HG02938 (cell line): ENCODE measurements at regions not wholly inside any gene's neighbourhood (a gene's known extent, or its start where the extent isn't known, plus 50 kb on each side); places are given as distances from the start of the nearest gene placed in this dataset.

Source experiments
- ATAC-seq: cut with Tn5 transposase; IDR thresholded peaks from one replicate; pipeline ENCODE4 v1.9.1; 2021; ENCODE audit warnings: mild to moderate bottlenecking, moderate library complexity; ENCODE audit not compliant: unreplicated experiment

GRCh38 chr13:106061781-106062180, 473.7 kb downstream of the EFNB2 start:
- no peak for ATAC-seq

DNA sequence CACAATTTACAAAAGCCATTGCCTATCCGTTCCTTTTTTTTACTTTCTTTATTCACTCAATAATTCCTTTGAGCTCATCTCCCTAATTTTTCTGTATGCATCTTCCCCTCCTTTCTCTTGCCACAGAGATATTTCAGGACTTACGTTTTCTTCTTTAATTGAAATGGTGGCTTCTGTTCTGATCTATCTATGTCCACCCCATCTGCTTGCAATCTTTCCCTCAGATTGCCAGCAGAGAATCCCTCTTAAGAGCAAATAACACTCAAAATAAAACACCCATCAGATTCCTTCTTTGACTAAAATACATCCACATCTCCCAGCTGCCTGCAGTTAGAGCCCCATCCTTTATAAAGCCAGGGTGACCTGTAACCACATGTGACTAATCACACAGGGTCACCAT, 478.6 kb downstream of the EFNB2 start:
- ATAC-seq, result no peak

DNA sequence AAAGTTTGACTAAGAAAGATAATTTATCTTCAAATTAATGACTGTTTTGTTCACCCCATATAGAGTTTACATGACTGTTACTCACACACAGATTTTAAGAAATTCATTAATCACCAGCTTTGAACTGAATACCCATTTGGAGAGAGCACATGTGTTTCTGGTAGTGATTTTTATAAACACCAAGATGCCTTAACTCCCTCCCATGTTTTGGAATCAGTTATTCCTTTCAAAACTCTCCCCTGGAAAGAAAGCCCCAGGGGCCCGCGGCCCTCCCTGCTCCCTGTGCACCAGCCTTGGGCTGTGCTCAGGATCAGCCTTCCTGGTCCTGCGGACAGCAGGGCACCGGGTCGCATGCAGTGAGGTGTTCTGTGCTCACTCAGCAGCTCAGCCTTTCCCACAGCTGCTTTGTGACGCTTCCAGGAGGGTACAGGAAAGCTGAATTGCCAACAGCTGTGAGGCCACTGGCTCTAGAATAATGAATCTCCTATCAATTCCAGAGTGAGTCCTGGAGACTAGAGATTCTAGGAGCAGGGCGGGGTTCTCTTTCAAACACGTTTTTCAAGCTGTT, 483.2 kb downstream of the EFNB2 start:
- ATAC-seq, result no peak

GRCh38 chr13:106049171-106049570, 486.3 kb downstream of the EFNB2 start:
- ATAC-seq, result no peak

GRCh38 chr13:106048386-106048785, 487.1 kb downstream of the EFNB2 start:
- ATAC-seq, result no peak

DNA sequence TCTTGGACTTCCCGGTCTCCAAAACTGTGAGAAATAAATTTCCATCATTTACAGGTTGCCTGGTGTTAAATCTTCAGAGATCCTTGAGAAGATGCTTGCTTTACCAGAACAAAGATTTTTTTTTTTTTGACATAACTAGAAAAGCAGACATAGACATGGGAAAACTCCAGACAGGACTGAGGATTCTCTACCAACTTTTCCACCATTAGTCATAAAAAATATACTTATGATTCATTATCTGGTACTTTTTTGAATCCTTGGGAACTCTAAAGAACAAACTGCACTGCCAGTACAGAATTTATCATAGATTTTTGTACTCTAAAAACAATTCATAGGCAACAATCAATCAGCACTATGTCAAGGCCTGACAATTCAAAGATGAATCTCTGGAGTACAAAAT, 487.6 kb downstream of the EFNB2 start:
- ATAC-seq, result no peak

DNA sequence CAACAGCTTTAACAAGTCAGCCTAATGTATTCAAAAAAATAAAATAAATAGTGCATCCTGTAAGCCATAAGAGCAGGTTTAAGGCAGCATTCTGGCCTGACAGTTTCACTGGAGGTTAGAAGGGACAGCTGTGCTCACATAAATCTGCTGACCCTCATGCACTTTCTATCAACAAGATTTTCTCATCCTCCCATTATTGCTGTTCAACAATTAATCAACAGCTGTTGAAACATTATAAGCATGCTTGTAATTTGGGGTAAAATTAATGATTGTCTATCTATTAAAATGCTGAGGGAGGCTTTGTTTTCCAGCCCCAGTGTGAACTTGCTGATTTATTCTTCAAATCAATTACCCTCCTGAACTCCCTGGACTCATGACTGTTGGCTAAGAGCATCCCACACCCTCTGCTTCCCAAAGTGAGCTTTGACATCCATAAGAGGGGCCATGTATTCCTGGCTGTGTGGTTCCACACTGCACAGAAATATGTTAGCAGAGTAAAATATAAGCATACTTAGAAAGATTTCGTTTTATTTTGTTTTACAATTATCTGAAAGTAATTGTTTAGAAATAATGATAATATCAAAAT, 492.4 kb downstream of the EFNB2 start:
- ATAC-seq, result no peak

DNA sequence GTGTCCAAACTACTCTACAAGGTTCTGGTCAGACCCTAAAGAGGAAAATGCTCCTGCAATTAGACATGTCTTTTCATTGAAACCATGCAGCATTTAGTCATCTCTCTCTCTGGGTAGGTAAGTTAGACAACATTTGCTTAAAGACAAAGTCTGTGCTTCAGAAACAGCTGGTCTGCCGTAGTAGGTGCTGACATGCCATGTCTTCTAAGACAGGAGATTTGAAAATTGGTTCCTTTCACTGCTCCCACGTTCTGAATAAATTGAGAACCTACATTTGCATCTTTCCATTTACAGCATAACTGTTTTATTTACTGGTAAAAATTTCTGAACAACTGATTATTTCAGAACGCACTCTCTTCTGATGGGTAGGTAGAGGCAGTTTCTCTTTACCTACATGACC, 494.0 kb downstream of the EFNB2 start:
- ATAC-seq, result no peak

DNA sequence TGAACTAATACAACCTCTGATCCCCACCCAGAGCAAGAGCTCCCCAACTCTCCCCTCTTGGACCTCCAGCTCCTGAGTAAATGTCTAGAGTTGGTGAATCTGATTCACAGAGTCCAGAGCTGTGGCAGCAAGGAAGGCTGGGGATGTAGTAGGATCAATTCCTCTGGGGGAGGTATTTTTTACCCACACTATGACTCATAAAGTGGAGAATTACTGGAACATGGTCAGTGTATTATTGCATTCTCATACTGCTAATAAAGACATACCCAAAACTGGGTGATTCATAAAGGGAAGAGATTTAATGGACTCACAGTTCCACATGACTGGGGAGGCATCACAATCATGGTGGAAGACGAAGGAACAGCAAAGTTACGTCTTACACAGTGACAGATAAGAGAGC, 496.7 kb downstream of the EFNB2 start:
- no peak for ATAC-seq

DNA sequence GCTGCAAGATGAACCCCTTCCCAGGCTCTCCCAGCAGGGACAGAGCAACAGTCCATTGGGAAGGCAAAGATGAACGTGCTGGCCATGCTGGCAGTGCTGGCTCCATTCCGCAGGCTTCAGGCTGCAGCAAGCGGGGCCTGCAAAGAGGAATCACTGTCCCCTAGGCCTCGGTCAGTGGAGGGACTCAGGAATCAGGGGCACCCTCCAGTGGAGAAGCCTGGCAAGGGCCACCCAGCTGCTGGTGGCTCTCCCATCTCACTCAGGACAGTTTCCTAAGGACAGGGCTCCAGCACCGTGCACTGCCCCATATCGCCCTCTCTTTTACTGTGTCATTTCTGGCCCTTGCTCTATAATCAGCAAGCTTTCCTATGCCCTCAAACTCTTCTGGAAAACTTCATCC, 498.6 kb downstream of the EFNB2 start:
- ATAC-seq, result no peak

- no peak for ATAC-seq
Observed at GRCh38 chr13:106034201-106034600, 501.3 kb downstream of the EFNB2 start.

DNA sequence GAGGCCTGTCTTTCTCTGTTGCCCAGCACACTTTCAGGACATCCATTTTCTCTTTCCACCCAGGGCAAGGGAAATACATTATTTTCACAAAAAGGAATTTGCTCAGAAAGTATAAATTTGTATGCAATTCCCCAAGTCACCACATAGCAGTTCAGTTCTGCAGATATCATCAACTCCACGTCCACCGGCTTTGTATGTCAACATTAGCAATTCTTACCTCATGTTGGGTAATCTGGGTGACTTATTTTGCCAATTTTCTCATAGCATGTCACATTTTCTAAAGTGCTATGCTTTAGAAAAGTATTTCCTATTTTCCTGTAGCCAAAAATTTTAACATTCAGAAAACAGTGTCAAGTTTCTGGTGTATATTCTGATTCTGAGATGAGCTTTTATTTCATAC, 501.8 kb downstream of the EFNB2 start:
- ATAC-seq, result no peak

GRCh38 chr13:106032441-106032840, 503.0 kb downstream of the EFNB2 start:
- no peak for ATAC-seq

GRCh38 chr13:106029676-106030290, 505.7 kb downstream of the EFNB2 start:
- no peak for ATAC-seq

DNA sequence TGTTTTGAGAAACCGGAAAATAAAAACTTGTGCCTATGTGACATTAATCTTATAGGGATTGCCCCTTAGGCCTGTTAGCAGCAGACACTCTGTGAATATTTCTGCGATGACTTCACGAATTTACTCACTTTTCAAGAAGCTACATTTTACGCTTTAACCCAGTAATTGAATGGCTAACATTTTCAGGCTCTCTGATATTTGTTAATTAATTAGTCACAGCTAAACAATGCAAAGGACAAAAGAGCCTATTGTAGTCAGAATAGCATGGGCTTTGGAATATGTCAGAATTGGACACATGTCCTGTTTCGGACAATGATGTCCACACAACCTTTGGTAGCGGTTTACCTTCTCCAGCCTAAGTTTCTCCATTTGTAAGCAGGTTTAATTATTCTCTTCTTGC, 506.6 kb downstream of the EFNB2 start:
- ATAC-seq, result no peak

- no peak for ATAC-seq
Observed at GRCh38 chr13:106011600-106011999, 523.9 kb downstream of the EFNB2 start.

GRCh38 chr13:106010836-106011235, 524.6 kb downstream of the EFNB2 start:
- no peak for ATAC-seq

DNA sequence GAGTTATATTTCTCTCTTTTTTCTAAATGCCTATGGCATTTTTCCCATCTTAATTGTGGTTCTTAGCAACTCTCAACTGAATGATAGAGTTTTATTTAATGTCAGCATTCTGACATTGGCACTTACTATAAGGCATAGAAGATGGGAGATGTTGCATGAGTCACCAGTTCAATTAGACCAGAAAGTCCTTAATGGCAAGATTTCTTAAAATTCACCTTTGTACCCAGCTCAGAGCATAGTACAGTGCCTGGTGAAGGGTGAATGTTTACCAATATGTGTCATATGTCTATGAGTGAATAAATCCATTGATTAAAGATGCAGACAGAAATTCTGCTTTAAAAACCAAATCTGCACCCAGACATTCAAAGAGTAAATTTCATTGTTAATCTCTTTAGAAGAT, 526.9 kb downstream of the EFNB2 start:
- no peak for ATAC-seq

DNA sequence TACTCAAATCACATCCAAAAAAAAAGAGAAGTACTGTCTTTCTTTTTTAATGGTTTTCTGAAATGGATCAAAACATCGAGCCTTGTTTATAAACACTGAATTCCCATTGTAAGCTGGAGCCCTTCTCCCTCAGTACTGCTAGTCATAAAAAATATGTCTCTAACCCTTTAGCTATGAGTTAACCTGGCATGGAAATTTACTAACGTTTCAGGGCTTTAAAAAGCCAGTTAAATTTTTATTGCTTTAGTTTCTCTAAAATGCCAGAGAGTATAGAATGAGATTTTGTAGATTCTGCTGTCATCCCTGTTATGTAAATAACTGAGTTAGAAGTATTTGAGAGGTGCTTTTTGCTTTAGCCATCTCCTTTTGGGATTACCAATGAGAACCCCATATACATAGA, 528.3 kb downstream of the EFNB2 start:
- ATAC-seq, result no peak

DNA sequence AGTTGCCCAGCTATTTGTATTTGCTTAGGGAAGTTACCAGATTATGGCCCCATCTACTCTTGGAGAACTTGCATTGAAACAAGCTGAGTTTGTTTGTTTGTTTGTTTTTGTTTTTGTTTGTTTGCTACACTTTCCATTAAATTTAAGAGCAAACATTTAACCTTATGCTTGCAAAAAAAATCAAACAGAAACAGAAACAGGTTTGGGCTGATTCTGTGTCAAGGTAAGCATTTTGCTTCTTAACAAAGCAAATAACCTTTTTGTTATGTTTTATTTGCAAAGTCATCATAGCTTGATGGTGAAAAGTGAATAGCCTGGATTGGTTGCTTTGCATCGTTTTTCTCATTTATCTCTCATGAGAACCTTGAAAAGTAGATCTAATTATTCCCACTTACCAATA, 531.8 kb downstream of the EFNB2 start:
- no peak for ATAC-seq

DNA sequence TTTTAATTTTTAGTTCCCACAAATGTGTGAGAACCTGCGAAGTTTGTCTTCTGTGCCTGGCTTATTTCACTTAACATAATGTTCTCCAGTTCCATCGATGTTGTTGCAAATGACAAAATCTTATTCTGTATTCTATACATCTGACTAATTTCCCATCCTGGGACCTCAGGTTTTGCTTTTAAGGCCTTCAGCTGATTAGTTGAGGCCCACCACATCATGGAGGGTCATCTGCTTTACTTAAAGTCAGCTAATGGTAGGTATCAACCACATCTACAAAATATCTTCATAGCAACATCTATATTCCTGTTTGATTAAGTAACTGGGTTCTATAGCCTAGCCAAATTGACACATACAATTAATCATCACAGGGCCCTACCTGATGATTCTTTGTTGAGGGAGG, 534.0 kb downstream of the EFNB2 start:
- ATAC-seq, result no peak

- ATAC-seq, result no peak
Observed at GRCh38 chr13:105997581-105998550, 537.6 kb downstream of the EFNB2 start.
